H9 (cell line): ENCODE measurements at regions not wholly inside any gene's neighbourhood (a gene's known extent, or its start where the extent isn't known, plus 50 kb on each side); places are given as distances from the start of the nearest gene placed in this dataset.

Experiments used
- DNase-seq: peaks from one replicate; pipeline ENCODE4 v3.0.0-alpha.2; 2017
- H2AFZ ChIP-seq: one replicate; pipeline ENCODE4 v1.6.1; 2013; ENCODE audit warnings: mild to moderate bottlenecking, low read length, control low read depth, moderate library complexity
- H2AK5ac ChIP-seq: 2 replicates; pipeline ENCODE4 v1.6.1; 2013; ENCODE audit warnings: low read length, control low read depth, mixed read lengths; ENCODE audit not compliant: insufficient read length
- H2BK120ac ChIP-seq: one replicate; pipeline ENCODE4 v1.6.1; 2013; ENCODE audit warnings: low read depth, mild to moderate bottlenecking, low read length, control low read depth, inconsistent platforms; ENCODE audit not compliant: poor library complexity, severe bottlenecking
- H2BK12ac ChIP-seq: 2 replicates; pipeline ENCODE4 v1.6.1; 2013; ENCODE audit warnings: low read length, control low read depth, mixed read lengths, low read depth; ENCODE audit not compliant: insufficient read length
- H2BK15ac ChIP-seq: 2 replicates; pipeline ENCODE4 v1.6.1; 2013; ENCODE audit warnings: low read depth, low read length, control low read depth
- H2BK20ac ChIP-seq: one replicate; pipeline ENCODE4 v1.6.1; 2013; ENCODE audit warnings: low read depth, mild to moderate bottlenecking, low read length, control low read depth, inconsistent platforms; ENCODE audit not compliant: poor library complexity, severe bottlenecking
- H2BK5ac ChIP-seq: 2 replicates; pipeline ENCODE4 v1.6.1; 2013; ENCODE audit warnings: low read length, control low read depth, mixed read lengths; ENCODE audit not compliant: insufficient read length
- H3K14ac ChIP-seq: 2 replicates; pipeline ENCODE4 v1.6.1; 2013; ENCODE audit warnings: low read length, control low read depth; ENCODE audit not compliant: insufficient read depth
- H3K18ac ChIP-seq: 2 replicates; pipeline ENCODE4 v1.6.1; 2013; ENCODE audit warnings: low read depth, mild to moderate bottlenecking, mixed read lengths, low read length, control low read depth; ENCODE audit not compliant: insufficient read length
- H3K23ac ChIP-seq: 2 replicates; pipeline ENCODE4 v1.6.1; 2013; ENCODE audit warnings: low read length, control low read depth, mixed read lengths, low read depth; ENCODE audit not compliant: insufficient read length
- H3K23me2 ChIP-seq: 2 replicates; pipeline ENCODE4 v1.6.1; 2013; ENCODE audit warnings: low read depth, mild to moderate bottlenecking, mixed read lengths, low read length, control low read depth; ENCODE audit not compliant: insufficient read length, poor library complexity, severe bottlenecking
- H3K27ac ChIP-seq: 2 replicates; pipeline ENCODE4 v1.5.1; 2013; ENCODE audit warnings: low read length, control low read depth, mixed read lengths, low read depth; ENCODE audit not compliant: insufficient read length
- H3K27me3 ChIP-seq: 2 replicates; pipeline ENCODE4 v1.6.1; 2013; ENCODE audit warnings: low read length, control low read depth, inconsistent platforms; ENCODE audit not compliant: insufficient read depth
- H3K4ac ChIP-seq: 2 replicates; pipeline ENCODE4 v1.6.1; 2013; ENCODE audit warnings: low read depth, mild to moderate bottlenecking, control low read depth, inconsistent platforms, low read length, moderate library complexity
- H3K4me1 ChIP-seq: 2 replicates; pipeline ENCODE4 v1.6.1; 2013; ENCODE audit warnings: low read length, control low read depth, inconsistent platforms; ENCODE audit not compliant: insufficient read depth
- H3K4me2 ChIP-seq: 2 replicates; pipeline ENCODE4 v1.6.1; 2013; ENCODE audit warnings: low read length, control low read depth, mixed read lengths; ENCODE audit not compliant: insufficient read length, insufficient read depth
- H3K56ac ChIP-seq: 2 replicates; pipeline ENCODE4 v1.6.1; 2013; ENCODE audit warnings: low read depth, mild to moderate bottlenecking, mixed read lengths, low read length, control low read depth; ENCODE audit not compliant: insufficient read length
- H3K79me1 ChIP-seq: 2 replicates; pipeline ENCODE4 v1.6.1; 2013; ENCODE audit warnings: low read depth, mild to moderate bottlenecking, moderate library complexity, low read length, control low read depth, inconsistent platforms; ENCODE audit not compliant: insufficient read depth, poor library complexity, severe bottlenecking
- H3K79me2 ChIP-seq: 2 replicates; pipeline ENCODE4 v1.6.1; 2013; ENCODE audit warnings: low read length, control low read depth, inconsistent platforms; ENCODE audit not compliant: insufficient read depth
- H3K9ac ChIP-seq: 2 replicates; pipeline ENCODE4 v1.6.1; 2013; ENCODE audit warnings: low read length, control low read depth, mixed read lengths; ENCODE audit not compliant: insufficient read length; ENCODE audit errors: extremely low read depth
- H3K9me3 ChIP-seq: one replicate; pipeline ENCODE4 v1.6.1; 2013; ENCODE audit warnings: low read depth, low read length, inconsistent platforms; ENCODE audit not compliant: control insufficient read depth
- H3T11ph ChIP-seq: one replicate; pipeline ENCODE4 v1.6.1; 2013; ENCODE audit warnings: mild to moderate bottlenecking, low read length, control low read depth, inconsistent platforms
- H4K20me1 ChIP-seq: one replicate; pipeline ENCODE4 v1.6.1; 2013; ENCODE audit not compliant: control insufficient read depth, insufficient read length, insufficient read depth
- H4K5ac ChIP-seq: 2 replicates; pipeline ENCODE4 v1.6.1; 2013; ENCODE audit warnings: low read depth, mild to moderate bottlenecking, mixed read lengths, low read length, control low read depth; ENCODE audit not compliant: insufficient read length
- H4K8ac ChIP-seq: replicated peaks from 2 replicates; pipeline ENCODE4 v1.6.1; 2013; ENCODE audit warnings: low read length, control low read depth, mixed read lengths, low read depth; ENCODE audit not compliant: insufficient read length
- H4K91ac ChIP-seq: 2 replicates; pipeline ENCODE4 v1.6.1; 2013; ENCODE audit warnings: low read depth, mild to moderate bottlenecking, moderate library complexity, mixed read lengths, low read length, control low read depth; ENCODE audit not compliant: insufficient read length
- H3K27ac Mint-ChIP-seq, 3 experiments: 2 replicates in 2 of 3; 3 replicates in 1 of 3; pipeline ENCODE4 v1.8.0; 2020 to 2021; ENCODE audit warnings: mixed read lengths in 3 of 3, mild to moderate bottlenecking in 1 of 3, moderate library complexity in 1 of 3
- H3K27me3 Mint-ChIP-seq: 2 replicates; pipeline ENCODE4 v1.8.0; 2021; ENCODE audit warnings: low read depth, mild to moderate bottlenecking, moderate library complexity, mixed read lengths
- H3K36me3 Mint-ChIP-seq, 3 experiments: 2 replicates in 2 of 3; 3 replicates in 1 of 3; pipeline ENCODE4 v1.8.0; 2020 to 2021; ENCODE audit warnings: low read depth in 3 of 3, mixed read lengths in 3 of 3; ENCODE audit not compliant: insufficient read depth in 1 of 3
- H3K4me1 Mint-ChIP-seq, 2 experiments: 2 replicates each; pipeline ENCODE4 v1.8.0; 2020; ENCODE audit warnings: mixed read lengths in 2 of 2
- H3K4me3 Mint-ChIP-seq, 2 experiments: 2 replicates in 1 of 2; 3 replicates in 1 of 2; pipeline ENCODE4 v1.8.0; 2020 to 2021; ENCODE audit warnings: mild to moderate bottlenecking in 2 of 2, mixed read lengths in 2 of 2, moderate library complexity in 1 of 2
- H3K9me3 Mint-ChIP-seq, 2 experiments: 2 replicates in 1 of 2; 3 replicates in 1 of 2; pipeline ENCODE4 v1.8.0; 2020; ENCODE audit warnings: mild to moderate bottlenecking in 2 of 2, mixed read lengths in 2 of 2, moderate library complexity in 1 of 2
- WGBS: extraction: QIAGEN DNeasy Blood & Tissue Kit; methylation state at CpG from one replicate; pipeline ENCODE4 v1.1.7; 2013; ENCODE audit warnings: missing lambda C conversion rate, low lambda C conversion rate, mixed read lengths; ENCODE audit not compliant: insufficient read length; ENCODE audit errors: extremely low coverage; 5-methylcytosine and 5-hydroxymethylcytosine counted together
- TF ChIP-seq, protein P1 (sequence below): fragments of 200-600 bp; sonication (generic); conservative IDR thresholded peaks from 3 replicates; pipeline ENCODE4 v1.8.0; 2021; ENCODE audit warnings: antibody characterized with exemption, mild to moderate bottlenecking

DNA sequence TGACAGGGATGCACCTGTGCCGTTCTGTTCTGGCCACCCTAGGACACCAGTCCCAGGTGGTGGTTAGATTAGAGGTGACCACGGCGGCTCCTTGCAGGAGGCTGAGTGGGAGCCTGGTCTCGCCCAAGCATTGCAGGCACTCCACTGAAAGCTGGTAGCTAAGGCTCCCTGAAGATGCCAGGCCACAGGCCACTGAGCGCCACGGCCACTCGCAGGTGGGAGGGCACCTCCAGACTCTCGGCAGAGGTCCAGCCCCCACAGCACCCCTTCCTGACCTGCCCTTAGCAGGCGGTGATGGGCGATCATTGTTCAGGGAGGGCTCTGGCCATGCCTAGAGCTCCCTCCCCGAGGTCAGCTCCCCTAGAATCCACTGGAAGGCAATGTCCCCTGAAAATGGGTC, 1270.2 kb downstream of the BRD1 start:
- Histone ChIP-seq H3K9ac (no peak overlapping the region), H2BK12ac (no peak overlapping the region), H3K56ac (no peak overlapping the region), H2AFZ (no peak overlapping the region), H3K4ac (no peak overlapping the region), H3K79me2 (no peaks in the 10 kb centered on the region), H3K4me2 (no peak overlapping the region), H4K8ac (no peak overlapping the region), H3K27me3 (no peaks in the 10 kb centered on the region), H3K14ac (no peak overlapping the region), H4K5ac (no peak overlapping the region), H2BK15ac (no peak overlapping the region), H2BK20ac (no peak overlapping the region), H3T11ph (no peak overlapping the region), H4K91ac (no peak overlapping the region), H3K23me2 (no peaks in the 10 kb centered on the region), H3K27ac (no peak overlapping the region), H2BK120ac (no peak overlapping the region), H2BK5ac (no peak overlapping the region), H3K9me3 (no peaks in the 10 kb centered on the region), H3K18ac (no peak overlapping the region), H4K20me1 (no peaks in the 10 kb centered on the region), H3K79me1 (peaks cover 3% of the 10 kb centered on the region), H3K4me1 (no peaks in the 10 kb centered on the region), H3K23ac (no peak overlapping the region), H2AK5ac (no peak overlapping the region)
- no peak for DNase-seq
- no CpG with 5 or more reads among the region's 11 CpGs for WGBS
- Mint-ChIP-seq H3K27ac (no peak overlapping the region), H3K36me3 (no peaks in the 10 kb centered on the region), H3K4me1 (peaks cover 7 to 19% of the 10 kb centered on the region in 2 experiments), H3K27me3 (no peaks in the 10 kb centered on the region; the same call in 1 of the 2 replicates), H3K9me3 (no peaks in the 10 kb centered on the region), H3K4me3 (no peak overlapping the region)
- TF ChIP-seq, protein P1, sequence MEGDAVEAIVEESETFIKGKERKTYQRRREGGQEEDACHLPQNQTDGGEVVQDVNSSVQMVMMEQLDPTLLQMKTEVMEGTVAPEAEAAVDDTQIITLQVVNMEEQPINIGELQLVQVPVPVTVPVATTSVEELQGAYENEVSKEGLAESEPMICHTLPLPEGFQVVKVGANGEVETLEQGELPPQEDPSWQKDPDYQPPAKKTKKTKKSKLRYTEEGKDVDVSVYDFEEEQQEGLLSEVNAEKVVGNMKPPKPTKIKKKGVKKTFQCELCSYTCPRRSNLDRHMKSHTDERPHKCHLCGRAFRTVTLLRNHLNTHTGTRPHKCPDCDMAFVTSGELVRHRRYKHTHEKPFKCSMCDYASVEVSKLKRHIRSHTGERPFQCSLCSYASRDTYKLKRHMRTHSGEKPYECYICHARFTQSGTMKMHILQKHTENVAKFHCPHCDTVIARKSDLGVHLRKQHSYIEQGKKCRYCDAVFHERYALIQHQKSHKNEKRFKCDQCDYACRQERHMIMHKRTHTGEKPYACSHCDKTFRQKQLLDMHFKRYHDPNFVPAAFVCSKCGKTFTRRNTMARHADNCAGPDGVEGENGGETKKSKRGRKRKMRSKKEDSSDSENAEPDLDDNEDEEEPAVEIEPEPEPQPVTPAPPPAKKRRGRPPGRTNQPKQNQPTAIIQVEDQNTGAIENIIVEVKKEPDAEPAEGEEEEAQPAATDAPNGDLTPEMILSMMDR, result no peak
